HG02885 (cell line): ENCODE measurements at regions not wholly inside any gene's neighbourhood (a gene's known extent, or its start where the extent isn't known, plus 50 kb on each side); places are given as distances from the start of the nearest gene placed in this dataset.

Experiments
- ATAC-seq: cut with Tn5 transposase; IDR thresholded peaks from one replicate; pipeline ENCODE4 v1.9.1; 2021; ENCODE audit warnings: mild to moderate bottlenecking; ENCODE audit not compliant: unreplicated experiment, poor library complexity

DNA sequence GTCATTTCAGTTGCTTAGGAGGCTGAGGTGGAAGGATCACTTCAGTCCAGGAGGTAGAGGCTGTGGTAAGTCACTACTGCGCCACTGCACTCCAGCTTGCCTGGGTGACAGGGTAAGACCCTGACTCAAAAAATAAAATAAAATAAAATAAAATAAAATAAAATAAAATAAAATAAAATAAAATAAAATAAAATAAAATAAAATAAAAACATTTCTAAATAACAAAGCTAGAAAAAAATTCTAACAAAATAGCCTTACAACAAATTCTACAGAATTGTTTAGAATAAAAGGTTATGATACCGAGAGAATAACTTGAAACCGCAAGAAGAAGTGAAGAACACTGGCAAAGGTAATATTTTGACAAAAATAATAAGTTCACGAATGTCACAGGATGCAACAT, 794.3 kb downstream of the NR2F2 start:
- ATAC-seq = no peak

DNA sequence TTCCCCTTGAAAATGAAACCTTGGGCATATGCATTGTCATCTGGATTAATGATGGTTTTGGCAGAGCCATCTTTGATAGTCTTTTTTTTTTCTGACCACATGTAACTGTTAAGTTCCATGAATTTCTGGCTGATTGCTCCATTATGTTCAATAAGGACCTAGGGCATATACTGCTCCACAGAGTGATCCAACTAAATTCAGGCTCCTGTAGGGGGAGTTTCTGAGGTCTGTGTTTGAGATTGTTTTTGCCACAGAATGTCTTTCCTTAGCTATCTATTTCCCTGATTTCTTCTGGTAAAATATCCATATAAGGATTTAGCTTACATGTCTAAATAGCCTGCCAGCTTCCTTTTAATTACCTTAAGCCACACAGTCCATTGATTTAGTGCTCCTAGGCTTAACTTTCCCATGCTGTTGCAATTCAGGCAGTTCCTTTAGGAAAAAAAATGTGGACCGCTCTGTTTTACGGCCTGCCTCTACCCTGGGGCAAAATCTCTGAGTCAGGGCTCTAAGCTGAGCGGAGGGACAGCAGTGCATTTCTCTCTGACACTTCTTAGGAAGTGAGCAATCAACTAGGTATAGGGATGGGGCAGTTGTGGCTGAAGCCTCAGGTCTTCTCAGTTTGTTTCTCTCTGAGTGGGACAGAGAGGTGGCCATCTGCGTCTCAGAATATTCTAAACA, 796.2 kb downstream of the NR2F2 start:
- ATAC-seq = no peak

DNA sequence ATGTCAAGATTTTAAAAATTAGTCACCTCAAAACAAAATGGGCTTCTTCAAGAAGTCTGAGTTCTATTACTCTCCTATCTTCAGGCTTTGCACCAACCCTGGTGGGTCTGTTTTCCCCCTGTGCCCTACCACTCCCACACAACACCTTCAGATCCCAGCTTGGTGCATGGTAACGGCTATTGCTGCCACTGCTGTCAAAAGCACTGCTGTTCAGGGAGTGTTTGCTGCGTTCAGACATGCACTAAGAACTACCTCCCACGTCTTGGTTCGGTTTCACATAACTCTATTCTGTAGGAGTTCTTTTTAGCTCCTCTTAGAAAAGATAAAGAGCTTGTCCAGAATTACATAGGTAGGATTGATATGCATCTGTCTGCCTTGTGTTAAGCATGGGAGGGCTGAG, 799.2 kb downstream of the NR2F2 start:
- no peak for ATAC-seq

DNA sequence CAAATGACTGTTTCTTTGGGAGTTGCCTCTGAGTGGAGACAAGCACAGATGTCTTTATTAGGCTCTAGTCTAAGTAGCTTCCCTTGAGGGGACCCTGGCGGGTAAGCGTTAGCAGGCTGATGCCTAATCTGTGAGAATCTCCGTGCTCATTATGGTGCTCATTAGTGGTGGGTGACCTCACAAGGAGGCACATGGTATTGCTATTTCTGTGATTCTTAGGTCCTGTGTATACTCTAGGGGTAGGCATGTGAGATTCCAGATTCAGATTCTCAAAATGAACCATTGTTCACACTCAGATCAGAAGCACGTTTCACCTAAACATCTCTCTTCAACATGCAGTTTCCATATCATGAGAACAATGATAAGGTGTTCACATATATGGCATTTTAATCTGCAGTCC, 809.7 kb downstream of the NR2F2 start:
- ATAC-seq = no peak

DNA sequence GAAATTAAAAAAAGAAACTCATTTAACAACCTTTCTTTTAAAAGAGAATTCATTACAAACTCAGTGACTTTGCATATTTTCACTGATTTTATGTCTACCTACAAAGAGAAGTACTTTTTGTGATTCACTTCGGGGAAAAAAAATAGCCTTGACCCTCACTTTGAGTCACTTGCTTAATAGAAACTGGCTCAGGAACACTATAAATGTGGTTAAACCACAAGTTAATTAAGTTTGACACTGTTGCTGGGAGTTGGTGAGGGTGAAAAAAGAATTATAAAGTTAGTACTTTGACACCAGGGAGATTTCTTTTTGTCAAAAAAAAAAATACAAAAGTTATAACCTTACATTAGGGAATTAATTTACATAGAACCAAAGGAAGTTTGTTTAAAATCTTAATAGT, 810.9 kb downstream of the NR2F2 start:
- no peak for ATAC-seq

DNA sequence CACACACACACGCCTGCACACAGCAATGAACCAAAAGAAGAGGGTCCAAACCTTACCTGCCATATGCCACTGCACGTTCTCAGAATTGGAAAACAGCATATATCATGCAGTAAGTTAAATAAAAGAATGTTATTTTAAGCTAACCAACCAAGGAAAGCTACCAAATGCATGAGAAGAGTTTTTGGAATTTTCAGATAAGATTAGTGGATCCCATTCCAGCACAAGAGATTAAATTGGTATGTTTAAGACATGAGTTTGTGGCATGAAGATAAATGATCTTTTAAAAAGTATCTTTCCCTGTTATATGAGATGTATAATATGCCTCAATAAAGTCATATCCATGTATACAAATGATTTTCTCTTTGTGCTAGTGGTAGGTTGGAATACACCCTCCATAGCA, 811.4 kb downstream of the NR2F2 start:
- no peak for ATAC-seq

DNA sequence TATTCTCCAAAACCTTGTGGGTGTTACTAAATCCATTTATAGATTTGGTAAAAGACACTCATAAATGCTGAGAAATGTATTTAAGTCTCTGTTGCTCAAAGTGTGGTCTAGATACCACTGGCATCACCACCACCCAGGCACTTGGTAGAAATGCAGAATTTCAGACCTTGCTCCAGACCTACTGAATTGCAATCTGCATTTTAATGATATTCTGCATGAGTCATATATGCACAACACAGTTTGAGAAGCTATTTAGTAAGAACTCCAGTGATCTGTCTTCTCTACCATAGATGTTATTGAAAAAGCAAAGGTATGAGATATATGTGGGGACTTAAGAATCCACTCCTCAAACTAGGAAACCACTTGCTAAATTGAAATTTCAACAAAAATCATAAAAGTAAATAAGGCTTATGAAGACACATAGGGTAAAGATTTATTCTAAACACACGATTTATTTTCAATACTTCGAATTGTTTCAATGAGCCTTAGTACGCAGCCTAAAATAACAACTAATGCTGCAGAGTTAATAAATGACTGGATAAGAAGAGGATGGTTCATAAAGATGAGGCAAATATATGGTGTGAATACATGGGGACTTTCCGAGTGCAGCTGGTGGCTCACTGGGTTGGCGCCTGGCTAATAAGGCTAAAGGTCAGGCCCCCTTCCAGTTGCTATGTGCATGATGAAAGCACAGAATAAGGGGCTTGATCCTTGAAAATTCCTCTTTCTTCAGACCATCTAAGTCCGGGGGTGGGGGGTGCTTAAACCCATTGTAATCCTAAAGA, 813.3 kb downstream of the NR2F2 start:
- ATAC-seq = no peak

DNA sequence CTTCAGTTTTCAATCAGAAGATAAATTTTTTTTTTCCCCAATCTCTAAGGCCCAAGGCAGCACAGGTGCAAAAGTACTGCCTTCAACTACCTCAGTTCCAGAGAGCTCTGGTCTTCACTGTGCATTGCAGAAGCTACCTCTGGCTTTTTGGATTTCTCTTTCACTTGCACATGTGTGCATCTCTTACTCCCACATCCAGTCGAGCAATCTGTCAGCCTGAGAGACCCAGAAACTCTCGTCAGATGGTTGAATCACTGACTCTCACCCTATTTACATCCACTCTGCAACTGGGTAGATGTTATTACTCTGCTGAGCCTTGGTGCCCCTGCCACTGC, 813.8 kb downstream of the NR2F2 start:
- no peak for ATAC-seq

DNA sequence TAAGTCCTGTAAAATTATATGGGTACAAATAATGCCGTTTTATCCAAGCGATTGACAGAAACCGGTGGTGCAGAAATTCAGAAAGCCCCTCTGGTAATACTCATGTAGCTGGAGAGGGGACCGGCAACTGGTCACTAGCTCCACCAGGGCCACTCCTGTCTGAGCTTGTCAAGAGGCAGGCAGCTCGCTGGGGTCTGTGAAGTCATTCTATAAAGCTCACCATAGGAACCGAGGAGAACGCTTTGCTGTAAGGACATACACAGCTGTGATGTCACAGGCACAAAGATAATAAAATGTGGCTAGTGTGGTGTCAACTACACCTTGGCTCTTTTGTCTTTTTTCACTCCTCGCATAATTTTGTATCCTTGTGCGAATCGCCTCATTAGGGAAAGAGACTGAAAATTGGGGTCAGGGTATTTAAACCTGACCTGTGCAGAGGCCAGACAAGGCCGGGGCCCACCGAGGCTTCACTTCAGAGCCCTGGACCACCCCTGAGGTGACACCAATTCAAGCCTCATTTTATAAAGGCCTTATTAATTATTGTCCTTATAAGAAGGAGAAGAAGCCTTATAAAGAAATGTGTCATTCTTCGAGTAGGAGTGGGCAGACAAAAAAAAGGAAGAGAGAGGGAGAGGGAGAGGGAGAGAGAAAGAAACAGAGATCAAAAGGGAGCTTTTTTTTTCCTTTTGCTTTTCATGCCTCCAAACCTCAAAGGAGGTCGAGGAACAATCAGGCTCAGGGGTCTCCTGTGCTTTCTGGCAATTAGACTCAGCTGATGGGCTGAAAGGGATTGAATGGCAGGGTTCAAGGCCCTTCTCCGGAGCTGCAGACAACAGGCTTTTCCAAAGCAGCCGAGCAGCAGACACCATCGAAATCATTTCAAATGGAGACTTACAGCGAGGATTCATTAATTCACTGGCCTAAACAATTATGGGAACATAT, 813.3 kb upstream of the ARRDC4 start:
- no peak for ATAC-seq

DNA sequence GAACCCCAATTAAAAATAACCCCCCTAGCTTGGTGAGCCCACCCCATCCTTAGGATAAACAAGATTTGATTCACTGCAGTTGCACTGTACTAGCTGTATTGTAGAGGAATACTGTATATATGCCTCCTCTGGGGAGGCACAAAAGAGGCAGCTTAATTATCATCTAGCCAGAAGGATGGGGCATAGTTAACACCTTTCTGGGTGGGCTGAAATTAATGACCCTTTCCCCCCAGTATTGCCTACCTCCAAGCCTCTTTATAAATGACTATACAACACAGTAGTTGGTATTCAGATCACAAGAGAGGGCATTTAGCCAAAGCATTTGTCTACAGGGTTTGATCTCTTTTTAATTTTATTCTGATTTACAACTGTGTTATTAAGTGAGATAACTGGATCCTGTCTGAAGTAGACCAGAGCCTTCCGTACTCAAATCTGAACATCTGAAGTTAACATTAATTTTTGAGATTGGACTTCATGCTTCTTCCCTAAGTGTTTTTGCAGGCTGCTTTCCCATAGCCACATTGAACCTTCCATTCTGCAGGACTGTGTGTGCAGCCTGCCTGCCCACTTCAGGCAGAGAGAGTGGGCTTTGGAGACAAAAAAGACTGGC, 807.0 kb upstream of the ARRDC4 start:
- ATAC-seq = no peak

DNA sequence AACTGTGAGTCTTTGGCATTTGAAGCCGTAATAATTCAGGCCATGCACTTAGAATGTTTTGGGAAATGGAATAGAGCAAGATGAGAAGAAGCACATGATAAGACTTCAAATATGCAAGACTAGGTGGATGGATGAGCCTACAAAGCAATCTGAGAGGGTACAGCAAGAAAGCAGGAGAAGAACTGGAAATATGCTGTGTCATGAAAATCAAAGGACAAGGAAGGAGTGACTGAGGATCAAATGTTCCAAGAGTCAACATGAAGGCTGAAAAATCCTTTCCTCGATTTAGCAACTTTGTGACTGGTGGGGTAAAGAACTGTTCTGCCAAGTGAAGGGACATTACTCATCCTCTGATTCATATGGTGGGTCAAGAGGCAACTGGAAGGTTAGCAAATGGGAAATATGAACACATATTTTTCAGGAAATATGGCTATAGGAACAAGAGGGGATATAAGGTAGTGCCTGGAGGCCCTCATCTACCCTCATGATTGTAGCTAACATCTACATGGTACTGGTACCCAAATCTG, 803.7 kb upstream of the ARRDC4 start:
- no peak for ATAC-seq

DNA sequence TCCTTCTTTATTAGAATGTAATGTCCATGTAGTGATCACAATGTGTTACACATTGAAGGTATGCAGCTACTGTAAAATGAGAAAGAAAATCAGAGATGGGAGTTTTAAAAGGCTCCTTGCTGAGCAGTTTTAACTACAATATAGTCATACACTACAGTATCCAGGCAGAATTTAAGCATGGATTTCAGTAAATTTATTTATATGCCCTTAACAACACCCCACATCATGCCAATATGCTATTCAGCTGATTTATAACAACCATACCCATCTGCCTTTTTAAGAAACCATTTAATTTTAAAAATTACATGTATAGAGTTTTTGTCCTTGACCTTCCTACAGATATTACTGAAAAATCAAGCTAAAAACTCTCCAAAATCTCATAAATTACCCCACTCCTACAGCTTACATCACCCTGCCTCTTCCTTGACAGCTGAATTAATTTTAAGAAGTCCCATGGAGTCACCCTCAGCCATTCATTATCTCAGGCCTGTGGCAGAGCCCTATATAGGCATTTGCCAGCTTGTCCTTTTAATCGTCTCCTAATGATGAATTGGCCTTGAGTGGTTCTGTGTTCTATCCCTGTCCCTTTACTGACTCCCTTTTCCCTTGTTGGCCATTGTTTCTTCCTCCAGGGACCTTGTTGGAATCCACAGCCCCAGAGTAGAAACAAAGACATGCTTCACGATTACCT, 797.6 kb upstream of the ARRDC4 start:
- no peak for ATAC-seq

DNA sequence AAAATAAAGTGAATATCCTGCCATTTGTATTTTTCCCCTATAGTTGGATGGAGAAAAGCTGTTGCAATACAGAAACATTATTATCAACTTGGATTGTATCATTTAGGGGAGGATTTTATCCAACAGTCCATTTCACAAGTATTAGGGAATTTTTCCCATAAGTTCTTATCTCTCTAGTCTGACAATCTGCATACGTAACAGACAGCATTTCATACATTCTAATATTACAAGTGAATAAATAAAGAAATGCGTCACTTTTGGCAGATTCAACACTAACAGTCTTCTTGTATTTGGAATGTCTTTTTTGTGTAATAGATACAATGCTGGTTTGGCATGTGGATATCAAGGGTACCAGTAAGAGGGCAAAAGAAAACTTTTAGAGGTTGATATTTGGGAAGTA, 795.3 kb upstream of the ARRDC4 start:
- ATAC-seq = no peak

DNA sequence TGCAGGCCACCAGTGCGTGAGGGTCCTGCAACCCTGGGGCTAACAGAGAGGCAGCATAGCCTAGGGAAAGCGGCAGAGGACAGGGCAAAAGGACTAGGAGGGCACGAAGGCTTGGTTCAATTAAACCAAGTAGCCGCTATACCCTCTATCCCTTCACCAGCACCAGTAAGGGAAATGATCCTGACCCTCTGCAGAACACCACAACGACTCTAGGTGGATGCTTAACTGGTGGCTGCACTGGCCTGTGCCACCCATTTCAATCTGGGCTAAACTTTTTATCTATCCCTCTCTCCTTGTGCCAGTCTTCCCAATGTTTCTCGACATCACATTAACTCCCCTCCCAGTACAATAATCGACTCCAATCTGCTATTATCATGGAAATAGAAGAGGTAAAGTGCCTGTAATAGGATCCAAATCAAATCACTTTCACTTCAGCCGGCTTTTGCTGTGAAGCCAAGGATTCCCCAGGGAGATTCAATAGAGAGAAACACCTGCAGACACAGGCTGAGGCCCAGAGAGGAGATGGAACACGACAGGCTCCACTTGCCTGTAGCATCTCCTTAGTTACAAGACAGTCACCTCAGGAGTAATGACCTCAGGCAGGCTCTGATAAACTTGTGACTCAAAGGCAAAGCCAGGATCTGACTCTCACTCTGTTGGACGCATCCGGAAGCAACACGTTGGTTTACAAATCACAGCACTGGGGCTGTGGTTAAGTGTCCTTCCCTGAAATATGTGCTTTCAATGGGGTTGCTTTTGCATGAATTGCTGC, 791.6 kb upstream of the ARRDC4 start:
- ATAC-seq = no peak

DNA sequence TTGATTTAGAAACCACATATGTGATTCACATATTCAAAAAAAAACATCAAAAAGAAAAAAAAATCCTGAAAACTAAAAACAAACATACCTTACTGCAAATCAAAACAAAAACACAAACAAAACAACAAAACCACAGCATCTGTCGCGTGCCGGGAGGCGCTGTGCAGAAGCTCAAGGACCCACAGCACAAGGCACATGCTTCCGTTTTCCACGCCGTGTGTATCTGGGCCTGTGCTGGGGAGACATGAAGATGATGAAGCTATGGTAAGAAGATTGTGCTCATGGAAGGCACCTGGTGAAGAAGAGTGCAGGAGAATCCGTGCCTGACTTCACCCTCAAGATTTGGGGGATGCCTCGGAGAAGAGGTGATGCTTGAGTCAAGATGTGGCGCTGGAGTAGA, 788.9 kb upstream of the ARRDC4 start:
- ATAC-seq = no peak

DNA sequence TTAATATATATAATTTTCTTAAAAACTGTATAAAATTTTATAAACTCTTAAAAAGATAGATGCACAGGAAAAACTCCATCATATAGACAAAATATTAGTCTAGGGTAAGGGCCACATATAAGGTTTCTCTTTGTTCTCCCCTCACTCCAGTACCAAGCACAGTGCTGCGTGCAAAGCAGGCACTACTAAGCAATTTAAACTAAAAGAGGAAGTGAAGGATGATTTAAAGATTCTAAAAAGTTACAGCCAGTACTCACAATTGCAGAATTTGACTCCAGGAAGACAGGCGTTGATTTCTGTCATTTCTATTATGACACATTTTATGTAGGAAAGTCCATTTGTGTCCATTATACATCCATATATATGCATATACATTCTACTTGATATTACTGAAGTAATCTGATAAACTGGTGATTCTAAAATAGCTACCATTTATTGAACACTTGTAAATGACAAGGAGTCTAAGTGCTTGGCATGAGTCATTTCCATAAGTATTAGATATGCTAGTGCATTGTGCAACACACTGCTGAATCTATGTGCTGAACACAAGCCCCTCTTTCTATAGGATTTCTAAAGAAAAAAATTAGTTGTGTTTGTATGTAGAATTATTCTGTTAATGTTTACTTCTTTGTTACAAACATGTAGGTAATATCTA, 785.5 kb upstream of the ARRDC4 start:
- ATAC-seq = no peak

DNA sequence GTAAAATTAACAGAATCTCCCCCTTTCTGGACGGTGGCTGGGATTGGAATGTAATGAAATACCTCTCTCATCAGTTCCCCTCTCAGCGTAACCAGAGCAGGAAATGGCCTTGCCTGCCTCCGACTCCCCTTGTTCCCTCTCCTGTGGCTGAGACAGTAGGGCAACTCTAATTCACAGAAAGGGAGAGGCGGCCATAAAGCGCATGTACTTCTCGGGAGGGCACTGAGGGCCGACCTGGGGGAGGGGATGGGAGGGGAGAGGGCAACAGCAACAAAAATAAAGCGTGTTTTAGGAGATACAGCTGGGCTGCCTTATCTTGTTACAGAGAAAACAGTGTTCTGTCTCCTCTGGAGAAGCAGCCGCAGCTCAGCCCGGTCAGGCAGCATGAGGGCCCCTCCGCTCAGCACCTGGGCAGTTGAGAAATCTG, 783.3 kb upstream of the ARRDC4 start:
- no peak for ATAC-seq

DNA sequence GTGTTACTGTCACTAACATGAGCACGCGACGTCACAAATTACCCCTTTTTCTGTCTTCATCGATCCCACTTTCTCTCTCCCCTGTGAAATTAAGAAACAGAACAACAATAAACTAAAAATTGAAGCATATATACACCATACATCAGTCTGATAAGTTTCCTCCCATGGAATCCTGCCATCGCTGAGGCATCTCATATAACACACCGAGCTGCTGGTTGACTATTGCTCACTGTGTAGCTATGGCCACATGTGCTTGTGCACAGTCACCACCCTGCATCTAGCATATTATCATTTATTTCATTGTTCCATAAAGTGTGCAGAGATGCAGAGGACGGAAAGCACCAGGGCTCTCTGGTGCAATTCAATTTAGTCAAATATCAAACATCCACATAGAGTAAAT, 777.9 kb upstream of the ARRDC4 start:
- ATAC-seq = no peak
